ENCODE measurements at regions not wholly inside any gene's neighbourhood (a gene's known extent, or its start where the extent isn't known, plus 50 kb on each side); places are given as distances from the start of the nearest gene placed in this dataset.

- Histone ChIP-seq H3K36me3 (ENCODE audit: control insufficient read depth, insufficient read depth, low read length) (no peaks in the 10 kb centered on the region), H3K27me3 (ENCODE audit: control insufficient read depth, insufficient read depth, low read length) (no peaks in the 10 kb centered on the region), H3K27ac (ENCODE audit: insufficient read depth, low read length, poor library complexity, severe bottlenecking) (no peak overlapping the region), H3K4me3 (ENCODE audit: low read depth, low read length) (no peak overlapping the region), H3K9me3 (ENCODE audit: control insufficient read depth in 2 of 2, low read length in 2 of 2) (no peaks in the 10 kb centered on the region), H3K4me1 (ENCODE audit: control insufficient read depth, insufficient read depth, low read length, poor library complexity, severe bottlenecking) (no peaks in the 10 kb centered on the region)
- Mint-ChIP-seq H3K27me3 (peaks cover 5% of the 10 kb centered on the region), H3K4me1 (peaks cover 0 to 3% (median 0%) of the 10 kb centered on the region in 4 donors), H3K27ac (no peak overlapping the region), H3K4me3 (no peak overlapping the region), H3K9me3 (peaks cover 0 to 2% (median 0%) of the 10 kb centered on the region in 7 donors), H3K36me3 (no peaks in the 10 kb centered on the region)
- DNase-seq (no peak), ATAC-seq (ENCODE audit: low read depth in 2 of 2) (no peak)
Observed at GRCh38 chr13:75091718-75092117, 390.3 kb downstream of the TBC1D4 start.

- no peaks in the 10 kb centered on the region for H3K27me3 ChIP-seq (ENCODE audit: control insufficient read depth, insufficient read depth, low read length)
- DNase-seq, result no peak
Observed at GRCh38 chr13:75090872-75091615, 390.9 kb downstream of the TBC1D4 start.

GRCh38 chr13:75088915-75089314, 393.1 kb downstream of the TBC1D4 start:
- ATAC-seq (ENCODE audit: low read depth in 2 of 2) (no peak), DNase-seq (no peak)
- Mint-ChIP-seq H3K36me3 (no peaks in the 10 kb centered on the region), H3K4me3 (no peak overlapping the region), H3K9me3 (peaks cover 0 to 2% (median 0%) of the 10 kb centered on the region in 7 donors), H3K27ac (no peak overlapping the region), H3K27me3 (peaks cover 5% of the 10 kb centered on the region), H3K4me1 (peaks cover 0 to 3% (median 0%) of the 10 kb centered on the region in 4 donors)
- H3K9me3 ChIP-seq (ENCODE audit: control insufficient read depth in 2 of 2, low read length in 2 of 2), result no peaks in the 10 kb centered on the region
- no peak overlapping the region for H3K27ac ChIP-seq (ENCODE audit: insufficient read depth, low read length, poor library complexity, severe bottlenecking)
- H3K27me3 ChIP-seq (ENCODE audit: control insufficient read depth, insufficient read depth, low read length), result no peaks in the 10 kb centered on the region
- no peak overlapping the region for H3K4me3 ChIP-seq (ENCODE audit: low read depth, low read length)
- H3K4me1 ChIP-seq (ENCODE audit: control insufficient read depth, insufficient read depth, low read length, poor library complexity, severe bottlenecking), result no peaks in the 10 kb centered on the region
- H3K36me3 ChIP-seq (ENCODE audit: control insufficient read depth, insufficient read depth, low read length), result no peaks in the 10 kb centered on the region

More at GRCh38 chr13:75090872-75091615, 390.9 kb downstream of the TBC1D4 start:
- H3K27ac Mint-ChIP-seq, result no peak overlapping the region
- no peak overlapping the region for H3K4me3 Mint-ChIP-seq
- no peaks in the 10 kb centered on the region for H3K36me3 Mint-ChIP-seq
- H3K4me1 Mint-ChIP-seq, result peaks cover 0 to 3% (median 0%) of the 10 kb centered on the region in 4 donors
- Histone ChIP-seq H3K4me1 (ENCODE audit: control insufficient read depth, insufficient read depth, low read length, poor library complexity, severe bottlenecking) (no peaks in the 10 kb centered on the region), H3K27ac (ENCODE audit: insufficient read depth, low read length, poor library complexity, severe bottlenecking) (no peak overlapping the region), H3K36me3 (ENCODE audit: control insufficient read depth, insufficient read depth, low read length) (no peaks in the 10 kb centered on the region), H3K4me3 (ENCODE audit: low read depth, low read length) (no peak overlapping the region), H3K9me3 (ENCODE audit: control insufficient read depth in 2 of 2, low read length in 2 of 2) (no peaks in the 10 kb centered on the region)
- H3K27me3 Mint-ChIP-seq, result peaks cover 5% of the 10 kb centered on the region
- H3K9me3 Mint-ChIP-seq, result peaks cover 0 to 2% (median 0%) of the 10 kb centered on the region in 7 donors
- no peak for ATAC-seq (ENCODE audit: low read depth in 2 of 2)

GRCh38 chr13:75079226-75079625, 402.7 kb downstream of the TBC1D4 start:
- Mint-ChIP-seq H3K36me3 (no peaks in the 10 kb centered on the region), H3K27me3 (peaks cover 5% of the 10 kb centered on the region), H3K9me3 (peaks cover 0 to 5% (median 0%) of the 10 kb centered on the region in 7 donors), H3K4me1 (no peaks in the 10 kb centered on the region), H3K4me3 (no peak overlapping the region), H3K27ac (no peak overlapping the region)
- Histone ChIP-seq H3K4me3 (ENCODE audit: low read depth, low read length) (no peak overlapping the region), H3K27ac (ENCODE audit: insufficient read depth, low read length, poor library complexity, severe bottlenecking) (no peak overlapping the region), H3K9me3 (ENCODE audit: control insufficient read depth in 2 of 2, low read length in 2 of 2) (peaks cover 0 to 3% of the 10 kb centered on the region in 2 experiments), H3K36me3 (ENCODE audit: control insufficient read depth, insufficient read depth, low read length) (no peaks in the 10 kb centered on the region), H3K27me3 (ENCODE audit: control insufficient read depth, insufficient read depth, low read length) (no peaks in the 10 kb centered on the region), H3K4me1 (ENCODE audit: control insufficient read depth, insufficient read depth, low read length, poor library complexity, severe bottlenecking) (no peaks in the 10 kb centered on the region)
- ATAC-seq (ENCODE audit: low read depth in 2 of 2) (no peak), DNase-seq (no peak)

- H3K36me3 Mint-ChIP-seq, result no peaks in the 10 kb centered on the region
- Histone ChIP-seq H3K4me1 (ENCODE audit: control insufficient read depth, insufficient read depth, low read length, poor library complexity, severe bottlenecking) (no peaks in the 10 kb centered on the region), H3K9me3 (ENCODE audit: control insufficient read depth in 2 of 2, low read length in 2 of 2) (peaks cover 0 to 3% of the 10 kb centered on the region in 2 experiments), H3K4me3 (ENCODE audit: low read depth, low read length) (no peak overlapping the region), H3K27ac (ENCODE audit: insufficient read depth, low read length, poor library complexity, severe bottlenecking) (no peak overlapping the region), H3K36me3 (ENCODE audit: control insufficient read depth, insufficient read depth, low read length) (no peaks in the 10 kb centered on the region), H3K27me3 (ENCODE audit: control insufficient read depth, insufficient read depth, low read length) (no peaks in the 10 kb centered on the region)
- no peak overlapping the region for H3K4me3 Mint-ChIP-seq
- no peak for DNase-seq
- no peak overlapping the region for H3K27ac Mint-ChIP-seq
- peaks cover 0 to 5% (median 0%) of the 10 kb centered on the region in 7 donors for H3K9me3 Mint-ChIP-seq
- H3K4me1 Mint-ChIP-seq, result no peaks in the 10 kb centered on the region
- H3K27me3 Mint-ChIP-seq, result no peaks in the 10 kb centered on the region
- no peak for ATAC-seq (ENCODE audit: low read depth in 2 of 2)
Observed at GRCh38 chr13:75076476-75076875, 405.5 kb downstream of the TBC1D4 start.

- Mint-ChIP-seq H3K4me3 (no peak overlapping the region), H3K4me1 (no peaks in the 10 kb centered on the region), H3K9me3 (peaks cover 0 to 8% (median 0%) of the 10 kb centered on the region in 7 donors), H3K27me3 (no peaks in the 10 kb centered on the region), H3K27ac (no peak overlapping the region), H3K36me3 (no peaks in the 10 kb centered on the region)
- no peak for DNase-seq
- no peak overlapping the region for H3K27ac ChIP-seq (ENCODE audit: insufficient read depth, low read length, poor library complexity, severe bottlenecking)
- H3K9me3 ChIP-seq (ENCODE audit: control insufficient read depth in 2 of 2, low read length in 2 of 2), result no peaks in the 10 kb centered on the region
- H3K4me1 ChIP-seq (ENCODE audit: control insufficient read depth, insufficient read depth, low read length, poor library complexity, severe bottlenecking), result no peaks in the 10 kb centered on the region
- H3K27me3 ChIP-seq (ENCODE audit: control insufficient read depth, insufficient read depth, low read length), result no peaks in the 10 kb centered on the region
- H3K36me3 ChIP-seq (ENCODE audit: control insufficient read depth, insufficient read depth, low read length), result no peaks in the 10 kb centered on the region
- no peak for ATAC-seq (ENCODE audit: low read depth in 2 of 2)
- no peak overlapping the region for H3K4me3 ChIP-seq (ENCODE audit: low read depth, low read length)
Observed at GRCh38 chr13:75073786-75074185, 408.2 kb downstream of the TBC1D4 start.

GRCh38 chr13:75072891-75073290, 409.1 kb downstream of the TBC1D4 start:
- H3K27ac Mint-ChIP-seq, result no peak overlapping the region
- H3K4me1 Mint-ChIP-seq, result no peaks in the 10 kb centered on the region
- no peaks in the 10 kb centered on the region for H3K36me3 Mint-ChIP-seq
- H3K9me3 ChIP-seq (ENCODE audit: control insufficient read depth in 2 of 2, low read length in 2 of 2), result no peaks in the 10 kb centered on the region
- H3K4me1 ChIP-seq (ENCODE audit: control insufficient read depth, insufficient read depth, low read length, poor library complexity, severe bottlenecking), result no peaks in the 10 kb centered on the region
- H3K27ac ChIP-seq (ENCODE audit: insufficient read depth, low read length, poor library complexity, severe bottlenecking), result no peak overlapping the region
- no peaks in the 10 kb centered on the region for H3K27me3 Mint-ChIP-seq
- H3K4me3 ChIP-seq (ENCODE audit: low read depth, low read length), result no peak overlapping the region
- H3K36me3 ChIP-seq (ENCODE audit: control insufficient read depth, insufficient read depth, low read length), result no peaks in the 10 kb centered on the region
- ATAC-seq (ENCODE audit: low read depth in 2 of 2), result no peak
- H3K9me3 Mint-ChIP-seq, result peaks cover 0 to 8% (median 0%) of the 10 kb centered on the region in 7 donors
- H3K27me3 ChIP-seq (ENCODE audit: control insufficient read depth, insufficient read depth, low read length), result no peaks in the 10 kb centered on the region
- no peak for DNase-seq
- no peak overlapping the region for H3K4me3 Mint-ChIP-seq

GRCh38 chr13:75072368-75072767, 409.6 kb downstream of the TBC1D4 start:
- Histone ChIP-seq H3K27ac (ENCODE audit: insufficient read depth, low read length, poor library complexity, severe bottlenecking) (no peak overlapping the region), H3K4me3 (ENCODE audit: low read depth, low read length) (no peak overlapping the region), H3K27me3 (ENCODE audit: control insufficient read depth, insufficient read depth, low read length) (no peaks in the 10 kb centered on the region), H3K4me1 (ENCODE audit: control insufficient read depth, insufficient read depth, low read length, poor library complexity, severe bottlenecking) (no peaks in the 10 kb centered on the region), H3K36me3 (ENCODE audit: control insufficient read depth, insufficient read depth, low read length) (no peaks in the 10 kb centered on the region), H3K9me3 (ENCODE audit: control insufficient read depth in 2 of 2, low read length in 2 of 2) (no peaks in the 10 kb centered on the region)
- H3K9me3 Mint-ChIP-seq, result peaks cover 0 to 7% (median 0%) of the 10 kb centered on the region in 7 donors
- no peaks in the 10 kb centered on the region for H3K36me3 Mint-ChIP-seq
- H3K27ac Mint-ChIP-seq, result no peak overlapping the region
- H3K4me1 Mint-ChIP-seq, result no peaks in the 10 kb centered on the region
- ATAC-seq (ENCODE audit: low read depth in 2 of 2) (no peak), DNase-seq (no peak)
- H3K4me3 Mint-ChIP-seq, result no peak overlapping the region
- H3K27me3 Mint-ChIP-seq, result no peaks in the 10 kb centered on the region
